H9 (cell line): ENCODE measurements at regions not wholly inside any gene's neighbourhood (a gene's known extent, or its start where the extent isn't known, plus 50 kb on each side); places are given as distances from the start of the nearest gene placed in this dataset.

Experiments
- DNase-seq: peaks from one replicate; pipeline ENCODE4 v3.0.0-alpha.2; 2017
- H2AFZ ChIP-seq: one replicate; pipeline ENCODE4 v1.6.1; 2013; ENCODE audit warnings: mild to moderate bottlenecking, low read length, control low read depth, moderate library complexity
- H2AK5ac ChIP-seq: 2 replicates; pipeline ENCODE4 v1.6.1; 2013; ENCODE audit warnings: low read length, control low read depth, mixed read lengths; ENCODE audit not compliant: insufficient read length
- H2BK120ac ChIP-seq: one replicate; pipeline ENCODE4 v1.6.1; 2013; ENCODE audit warnings: low read depth, mild to moderate bottlenecking, low read length, control low read depth, inconsistent platforms; ENCODE audit not compliant: poor library complexity, severe bottlenecking
- H2BK12ac ChIP-seq: 2 replicates; pipeline ENCODE4 v1.6.1; 2013; ENCODE audit warnings: low read length, control low read depth, mixed read lengths, low read depth; ENCODE audit not compliant: insufficient read length
- H2BK15ac ChIP-seq: 2 replicates; pipeline ENCODE4 v1.6.1; 2013; ENCODE audit warnings: low read depth, low read length, control low read depth
- H2BK20ac ChIP-seq: one replicate; pipeline ENCODE4 v1.6.1; 2013; ENCODE audit warnings: low read depth, mild to moderate bottlenecking, low read length, control low read depth, inconsistent platforms; ENCODE audit not compliant: poor library complexity, severe bottlenecking
- H2BK5ac ChIP-seq: 2 replicates; pipeline ENCODE4 v1.6.1; 2013; ENCODE audit warnings: low read length, control low read depth, mixed read lengths; ENCODE audit not compliant: insufficient read length
- H3K14ac ChIP-seq: 2 replicates; pipeline ENCODE4 v1.6.1; 2013; ENCODE audit warnings: low read length, control low read depth; ENCODE audit not compliant: insufficient read depth
- H3K18ac ChIP-seq: 2 replicates; pipeline ENCODE4 v1.6.1; 2013; ENCODE audit warnings: low read depth, mild to moderate bottlenecking, mixed read lengths, low read length, control low read depth; ENCODE audit not compliant: insufficient read length
- H3K23ac ChIP-seq: 2 replicates; pipeline ENCODE4 v1.6.1; 2013; ENCODE audit warnings: low read length, control low read depth, mixed read lengths, low read depth; ENCODE audit not compliant: insufficient read length
- H3K23me2 ChIP-seq: 2 replicates; pipeline ENCODE4 v1.6.1; 2013; ENCODE audit warnings: low read depth, mild to moderate bottlenecking, mixed read lengths, low read length, control low read depth; ENCODE audit not compliant: insufficient read length, poor library complexity, severe bottlenecking
- H3K27ac ChIP-seq: 2 replicates; pipeline ENCODE4 v1.5.1; 2013; ENCODE audit warnings: low read length, control low read depth, mixed read lengths, low read depth; ENCODE audit not compliant: insufficient read length
- H3K27me3 ChIP-seq: 2 replicates; pipeline ENCODE4 v1.6.1; 2013; ENCODE audit warnings: low read length, control low read depth, inconsistent platforms; ENCODE audit not compliant: insufficient read depth
- H3K4ac ChIP-seq: 2 replicates; pipeline ENCODE4 v1.6.1; 2013; ENCODE audit warnings: low read depth, mild to moderate bottlenecking, control low read depth, inconsistent platforms, low read length, moderate library complexity
- H3K4me1 ChIP-seq: 2 replicates; pipeline ENCODE4 v1.6.1; 2013; ENCODE audit warnings: low read length, control low read depth, inconsistent platforms; ENCODE audit not compliant: insufficient read depth
- H3K4me2 ChIP-seq: 2 replicates; pipeline ENCODE4 v1.6.1; 2013; ENCODE audit warnings: low read length, control low read depth, mixed read lengths; ENCODE audit not compliant: insufficient read length, insufficient read depth
- H3K56ac ChIP-seq: 2 replicates; pipeline ENCODE4 v1.6.1; 2013; ENCODE audit warnings: low read depth, mild to moderate bottlenecking, mixed read lengths, low read length, control low read depth; ENCODE audit not compliant: insufficient read length
- H3K79me1 ChIP-seq: 2 replicates; pipeline ENCODE4 v1.6.1; 2013; ENCODE audit warnings: low read depth, mild to moderate bottlenecking, moderate library complexity, low read length, control low read depth, inconsistent platforms; ENCODE audit not compliant: insufficient read depth, poor library complexity, severe bottlenecking
- H3K79me2 ChIP-seq: 2 replicates; pipeline ENCODE4 v1.6.1; 2013; ENCODE audit warnings: low read length, control low read depth, inconsistent platforms; ENCODE audit not compliant: insufficient read depth
- H3K9ac ChIP-seq: 2 replicates; pipeline ENCODE4 v1.6.1; 2013; ENCODE audit warnings: low read length, control low read depth, mixed read lengths; ENCODE audit not compliant: insufficient read length; ENCODE audit errors: extremely low read depth
- H3K9me3 ChIP-seq: one replicate; pipeline ENCODE4 v1.6.1; 2013; ENCODE audit warnings: low read depth, low read length, inconsistent platforms; ENCODE audit not compliant: control insufficient read depth
- H3T11ph ChIP-seq: one replicate; pipeline ENCODE4 v1.6.1; 2013; ENCODE audit warnings: mild to moderate bottlenecking, low read length, control low read depth, inconsistent platforms
- H4K20me1 ChIP-seq: one replicate; pipeline ENCODE4 v1.6.1; 2013; ENCODE audit not compliant: control insufficient read depth, insufficient read length, insufficient read depth
- H4K5ac ChIP-seq: 2 replicates; pipeline ENCODE4 v1.6.1; 2013; ENCODE audit warnings: low read depth, mild to moderate bottlenecking, mixed read lengths, low read length, control low read depth; ENCODE audit not compliant: insufficient read length
- H4K8ac ChIP-seq: replicated peaks from 2 replicates; pipeline ENCODE4 v1.6.1; 2013; ENCODE audit warnings: low read length, control low read depth, mixed read lengths, low read depth; ENCODE audit not compliant: insufficient read length
- H4K91ac ChIP-seq: 2 replicates; pipeline ENCODE4 v1.6.1; 2013; ENCODE audit warnings: low read depth, mild to moderate bottlenecking, moderate library complexity, mixed read lengths, low read length, control low read depth; ENCODE audit not compliant: insufficient read length
- H3K27ac Mint-ChIP-seq, 3 experiments: 2 replicates in 2 of 3; 3 replicates in 1 of 3; pipeline ENCODE4 v1.8.0; 2020 to 2021; ENCODE audit warnings: mixed read lengths in 3 of 3, mild to moderate bottlenecking in 1 of 3, moderate library complexity in 1 of 3
- H3K27me3 Mint-ChIP-seq: 2 replicates; pipeline ENCODE4 v1.8.0; 2021; ENCODE audit warnings: low read depth, mild to moderate bottlenecking, moderate library complexity, mixed read lengths
- H3K36me3 Mint-ChIP-seq, 3 experiments: 2 replicates in 2 of 3; 3 replicates in 1 of 3; pipeline ENCODE4 v1.8.0; 2020 to 2021; ENCODE audit warnings: low read depth in 3 of 3, mixed read lengths in 3 of 3; ENCODE audit not compliant: insufficient read depth in 1 of 3
- H3K4me1 Mint-ChIP-seq, 2 experiments: 2 replicates each; pipeline ENCODE4 v1.8.0; 2020; ENCODE audit warnings: mixed read lengths in 2 of 2
- H3K4me3 Mint-ChIP-seq, 2 experiments: 2 replicates in 1 of 2; 3 replicates in 1 of 2; pipeline ENCODE4 v1.8.0; 2020 to 2021; ENCODE audit warnings: mild to moderate bottlenecking in 2 of 2, mixed read lengths in 2 of 2, moderate library complexity in 1 of 2
- H3K9me3 Mint-ChIP-seq, 2 experiments: 2 replicates in 1 of 2; 3 replicates in 1 of 2; pipeline ENCODE4 v1.8.0; 2020; ENCODE audit warnings: mild to moderate bottlenecking in 2 of 2, mixed read lengths in 2 of 2, moderate library complexity in 1 of 2
- WGBS: extraction: QIAGEN DNeasy Blood & Tissue Kit; methylation state at CpG from one replicate; pipeline ENCODE4 v1.1.7; 2013; ENCODE audit warnings: missing lambda C conversion rate, low lambda C conversion rate, mixed read lengths; ENCODE audit not compliant: insufficient read length; ENCODE audit errors: extremely low coverage; 5-methylcytosine and 5-hydroxymethylcytosine counted together
- TF ChIP-seq, protein P1 (sequence below): fragments of 200-600 bp; sonication (generic); conservative IDR thresholded peaks from 3 replicates; pipeline ENCODE4 v1.8.0; 2021; ENCODE audit warnings: antibody characterized with exemption, mild to moderate bottlenecking

DNA sequence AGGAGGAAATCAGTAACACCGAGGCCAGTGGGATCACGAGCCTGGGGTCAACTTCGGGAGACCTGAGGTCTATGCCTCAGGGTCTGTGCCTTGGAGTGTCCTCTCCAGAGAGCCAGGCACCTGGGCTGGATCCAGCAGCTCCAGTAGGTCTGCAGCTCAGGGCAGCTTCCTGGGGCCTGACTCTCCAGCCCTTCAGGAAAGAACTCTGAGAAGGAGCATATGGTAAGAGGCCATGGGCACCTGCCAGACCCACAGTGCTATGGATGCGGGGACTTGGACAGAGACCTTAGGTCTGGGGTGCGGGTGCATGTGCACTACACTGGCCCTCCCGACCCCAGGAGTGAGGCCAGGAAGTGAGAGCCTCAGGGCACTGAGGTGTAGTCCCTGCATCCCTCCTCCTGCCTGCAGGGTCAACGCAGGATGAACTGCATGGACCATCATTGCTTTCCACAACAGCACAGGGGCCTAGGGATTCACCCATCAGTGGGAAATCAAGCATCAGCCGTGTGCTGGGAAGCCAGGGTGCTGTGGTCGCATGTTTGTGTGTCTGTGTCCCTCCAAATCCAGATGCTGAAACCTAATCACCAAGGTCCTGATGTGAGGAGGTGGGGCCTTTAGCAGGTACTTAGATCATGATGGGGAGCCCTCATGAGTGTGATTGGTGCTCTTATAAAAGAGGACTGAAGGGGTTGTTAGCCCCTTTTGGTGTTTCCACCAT is 210.9 kb upstream of the CST7 start:
- no peak overlapping the region for H3K14ac ChIP-seq
- no peak overlapping the region for H4K91ac ChIP-seq
- H3K56ac ChIP-seq, result no peak overlapping the region
- whole genome bisulfite sequencing, result no CpG with 5 or more reads among the region's 9 CpGs
- H3K4ac ChIP-seq, result no peak overlapping the region
- no peak overlapping the region for H3K9ac ChIP-seq
- no peak overlapping the region for H2BK5ac ChIP-seq
- no peaks in the 10 kb centered on the region for H3K27me3 ChIP-seq
- Mint-ChIP-seq H3K4me1 (peaks cover 30 to 34% of the 10 kb centered on the region in 2 experiments), H3K9me3 (no peaks in the 10 kb centered on the region; a peak in 2 of 5 replicates), H3K4me3 (no peak overlapping the region), H3K27me3 (peaks cover 2% of the 10 kb centered on the region), H3K27ac (no peak overlapping the region; a peak in 1 of 7 replicates), H3K36me3 (peaks cover 0 to 3% (median 0%) of the 10 kb centered on the region in 3 experiments; a peak in 1 of 7 replicates)
- no peak overlapping the region for H2BK15ac ChIP-seq
- no peak overlapping the region for H3K4me2 ChIP-seq
- no peak overlapping the region for H3T11ph ChIP-seq
- H2BK20ac ChIP-seq, result no peak overlapping the region
- DNase-seq, result no peak
- H2BK120ac ChIP-seq, result no peak overlapping the region
- H3K23ac ChIP-seq, result no peak overlapping the region
- peaks cover 3% of the 10 kb centered on the region; the same call in 1 of the 2 replicates for H3K4me1 ChIP-seq
- H3K9me3 ChIP-seq, result no peaks in the 10 kb centered on the region
- no peaks in the 10 kb centered on the region for H3K23me2 ChIP-seq
- TF ChIP-seq, protein P1, sequence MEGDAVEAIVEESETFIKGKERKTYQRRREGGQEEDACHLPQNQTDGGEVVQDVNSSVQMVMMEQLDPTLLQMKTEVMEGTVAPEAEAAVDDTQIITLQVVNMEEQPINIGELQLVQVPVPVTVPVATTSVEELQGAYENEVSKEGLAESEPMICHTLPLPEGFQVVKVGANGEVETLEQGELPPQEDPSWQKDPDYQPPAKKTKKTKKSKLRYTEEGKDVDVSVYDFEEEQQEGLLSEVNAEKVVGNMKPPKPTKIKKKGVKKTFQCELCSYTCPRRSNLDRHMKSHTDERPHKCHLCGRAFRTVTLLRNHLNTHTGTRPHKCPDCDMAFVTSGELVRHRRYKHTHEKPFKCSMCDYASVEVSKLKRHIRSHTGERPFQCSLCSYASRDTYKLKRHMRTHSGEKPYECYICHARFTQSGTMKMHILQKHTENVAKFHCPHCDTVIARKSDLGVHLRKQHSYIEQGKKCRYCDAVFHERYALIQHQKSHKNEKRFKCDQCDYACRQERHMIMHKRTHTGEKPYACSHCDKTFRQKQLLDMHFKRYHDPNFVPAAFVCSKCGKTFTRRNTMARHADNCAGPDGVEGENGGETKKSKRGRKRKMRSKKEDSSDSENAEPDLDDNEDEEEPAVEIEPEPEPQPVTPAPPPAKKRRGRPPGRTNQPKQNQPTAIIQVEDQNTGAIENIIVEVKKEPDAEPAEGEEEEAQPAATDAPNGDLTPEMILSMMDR, result no peak
- no peak overlapping the region for H4K5ac ChIP-seq
- H3K18ac ChIP-seq, result no peak overlapping the region
- H2BK12ac ChIP-seq, result no peak overlapping the region
- no peak overlapping the region for H4K8ac ChIP-seq
- H3K79me1 ChIP-seq, result no peaks in the 10 kb centered on the region
- H2AFZ ChIP-seq, result no peak overlapping the region
- no peaks in the 10 kb centered on the region for H3K79me2 ChIP-seq
- H4K20me1 ChIP-seq, result no peaks in the 10 kb centered on the region
- H3K27ac ChIP-seq, result no peak overlapping the region
- H2AK5ac ChIP-seq, result no peak overlapping the region
